Astrocyte (in vitro differentiated cells and primary cell): ENCODE measurements at regions not wholly inside any gene's neighbourhood (a gene's known extent, or its start where the extent isn't known, plus 50 kb on each side); places are given as distances from the start of the nearest gene placed in this dataset.

Source experiments
- EZH2 ChIP-seq: IDR thresholded peaks from 2 replicates; pipeline ENCODE4 v1.6.1; 2012; ENCODE audit warnings: mild to moderate bottlenecking, low read length, inconsistent platforms; ENCODE audit not compliant: insufficient read depth
- TF ChIP-seq, protein P1 (sequence below): IDR thresholded peaks from 2 replicates; pipeline ENCODE4 v1.5.1; 2011; ENCODE audit warnings: low read depth, mild to moderate bottlenecking, inconsistent platforms, low read length, moderate library complexity; ENCODE audit not compliant: insufficient read depth

- TF ChIP-seq, protein P1, sequence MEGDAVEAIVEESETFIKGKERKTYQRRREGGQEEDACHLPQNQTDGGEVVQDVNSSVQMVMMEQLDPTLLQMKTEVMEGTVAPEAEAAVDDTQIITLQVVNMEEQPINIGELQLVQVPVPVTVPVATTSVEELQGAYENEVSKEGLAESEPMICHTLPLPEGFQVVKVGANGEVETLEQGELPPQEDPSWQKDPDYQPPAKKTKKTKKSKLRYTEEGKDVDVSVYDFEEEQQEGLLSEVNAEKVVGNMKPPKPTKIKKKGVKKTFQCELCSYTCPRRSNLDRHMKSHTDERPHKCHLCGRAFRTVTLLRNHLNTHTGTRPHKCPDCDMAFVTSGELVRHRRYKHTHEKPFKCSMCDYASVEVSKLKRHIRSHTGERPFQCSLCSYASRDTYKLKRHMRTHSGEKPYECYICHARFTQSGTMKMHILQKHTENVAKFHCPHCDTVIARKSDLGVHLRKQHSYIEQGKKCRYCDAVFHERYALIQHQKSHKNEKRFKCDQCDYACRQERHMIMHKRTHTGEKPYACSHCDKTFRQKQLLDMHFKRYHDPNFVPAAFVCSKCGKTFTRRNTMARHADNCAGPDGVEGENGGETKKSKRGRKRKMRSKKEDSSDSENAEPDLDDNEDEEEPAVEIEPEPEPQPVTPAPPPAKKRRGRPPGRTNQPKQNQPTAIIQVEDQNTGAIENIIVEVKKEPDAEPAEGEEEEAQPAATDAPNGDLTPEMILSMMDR = no peak
- TF ChIP-seq EZH2 = no peak
Measured at GRCh38 chrX:25154168-25154567, 138.4 kb upstream of the ARX start.
